GM23338 (cell line): ENCODE measurements at regions not wholly inside any gene's neighbourhood (a gene's known extent, or its start where the extent isn't known, plus 50 kb on each side); places are given as distances from the start of the nearest gene placed in this dataset.

Source experiments
- ATAC-seq: fragments of 200-7000 bp; cut with Tn5 transposase; 3 replicates; pipeline ENCODE4 v1.9.1; 2020
- DNase-seq: peaks from one replicate; pipeline ENCODE4 v3.0.0-alpha.2; 2015; ENCODE audit warnings: low spot score
- H2AFZ ChIP-seq: fragments of 200-600 bp; sonication (generic); 2 replicates; pipeline ENCODE4 v1.8.0; 2016; ENCODE audit warnings: antibody characterized with exemption, mild to moderate bottlenecking, moderate library complexity
- H3F3A ChIP-seq: fragments of 200-600 bp; sonication (generic); replicated peaks from 2 replicates; pipeline ENCODE4 v1.8.0; 2017; ENCODE audit warnings: antibody characterized with exemption, mixed run types, low read depth
- H3K27ac ChIP-seq: fragments of 200-600 bp; sonication (generic); 2 replicates; pipeline ENCODE4 v1.6.1; 2016; ENCODE audit warnings: low read depth
- H3K27me3 ChIP-seq: fragments of 200-600 bp; sonication (generic); 2 replicates; pipeline ENCODE4 v1.8.0; 2016; ENCODE audit warnings: mild to moderate bottlenecking, mixed run types, moderate library complexity; ENCODE audit not compliant: insufficient read depth
- H3K36me3 ChIP-seq: fragments of 200-600 bp; sonication (generic); 2 replicates; pipeline ENCODE4 v1.8.0; 2016; ENCODE audit warnings: mild to moderate bottlenecking; ENCODE audit not compliant: insufficient read depth
- H3K4me1 ChIP-seq: fragments of 200-600 bp; sonication (generic); 2 replicates; pipeline ENCODE4 v1.8.0; 2016; ENCODE audit warnings: mild to moderate bottlenecking, moderate library complexity; ENCODE audit not compliant: insufficient read depth
- H3K4me2 ChIP-seq: fragments of 200-600 bp; sonication (generic); 2 replicates; pipeline ENCODE4 v1.7.1; 2017; ENCODE audit warnings: mixed run types
- H3K4me3 ChIP-seq: fragments of 200-600 bp; sonication (generic); 2 replicates; pipeline ENCODE4 v1.6.1; 2016; ENCODE audit warnings: mixed run types
- H3K79me2 ChIP-seq: fragments of 200-600 bp; sonication (generic); replicated peaks from 2 replicates; pipeline ENCODE4 v1.8.0; 2017; ENCODE audit warnings: mild to moderate bottlenecking; ENCODE audit not compliant: insufficient read depth
- H3K9me2 ChIP-seq: fragments of 200-600 bp; sonication (generic); 2 replicates; pipeline ENCODE4 v1.8.0; 2017; ENCODE audit not compliant: insufficient read depth
- H4K20me1 ChIP-seq: fragments of 200-600 bp; sonication (generic); replicated peaks from 2 replicates; pipeline ENCODE4 v1.8.0; 2017; ENCODE audit warnings: mild to moderate bottlenecking; ENCODE audit not compliant: insufficient read depth
- H3K27ac Mint-ChIP-seq: 2 replicates; pipeline ENCODE4 v1.8.0; 2020; ENCODE audit warnings: inconsistent platforms, mild to moderate bottlenecking, moderate library complexity, mixed read lengths
- H3K27me3 Mint-ChIP-seq: 3 replicates; pipeline ENCODE4 v1.8.0; 2022; ENCODE audit warnings: low read depth, mild to moderate bottlenecking, moderate library complexity, mixed read lengths, inconsistent platforms; ENCODE audit not compliant: insufficient read depth, poor library complexity
- H3K36me3 Mint-ChIP-seq: 3 replicates; pipeline ENCODE4 v1.8.0; 2021; ENCODE audit warnings: low read depth, mild to moderate bottlenecking, inconsistent platforms, moderate library complexity, mixed read lengths
- H3K4me1 Mint-ChIP-seq: 3 replicates; pipeline ENCODE4 v1.8.0; 2020; ENCODE audit warnings: mild to moderate bottlenecking, inconsistent platforms, mixed read lengths
- H3K4me3 Mint-ChIP-seq: 3 replicates; pipeline ENCODE4 v1.8.0; 2021; ENCODE audit warnings: moderate library complexity, mild to moderate bottlenecking, inconsistent platforms, mixed read lengths
- H3K9me3 Mint-ChIP-seq: 3 replicates; pipeline ENCODE4 v1.8.0; 2020; ENCODE audit warnings: moderate library complexity, mild to moderate bottlenecking, inconsistent platforms, mixed read lengths
- CREB1 ChIP-seq: fragments of 250-450 bp; sonication (Bioruptor Pico); IDR thresholded peaks from 2 replicates; pipeline ENCODE4 v1.5.0; 2020; ENCODE audit warnings: low read depth, mild to moderate bottlenecking, moderate library complexity
- ETS1 ChIP-seq: IDR thresholded peaks from 2 replicates; pipeline ENCODE4 v1.6.1; 2016; ENCODE audit warnings: antibody characterized with exemption
- EZH2 ChIP-seq: fragments of 200-600 bp; sonication (generic); IDR thresholded peaks from one replicate; pipeline ENCODE4 v1.8.0; 2017; ENCODE audit warnings: antibody characterized with exemption, mild to moderate bottlenecking, low read depth; ENCODE audit not compliant: unreplicated experiment
- JUNB ChIP-seq: IDR thresholded peaks from one replicate; pipeline ENCODE4 v1.6.1; 2016; ENCODE audit warnings: antibody characterized with exemption; ENCODE audit not compliant: unreplicated experiment
- NANOG ChIP-seq: IDR thresholded peaks from 2 replicates; pipeline ENCODE4 v1.6.1; 2016; ENCODE audit warnings: antibody characterized with exemption, borderline replicate concordance
- POLR2AphosphoS5 ChIP-seq: IDR thresholded peaks from 2 replicates; pipeline ENCODE4 v1.6.1; 2016; ENCODE audit warnings: antibody characterized with exemption, low read depth
- STAT1 ChIP-seq: IDR thresholded peaks from one replicate; pipeline ENCODE4 v1.6.1; 2016; ENCODE audit warnings: antibody characterized with exemption; ENCODE audit not compliant: unreplicated experiment
- ZNF114 ChIP-seq: fragments of 250-450 bp; sonication (Bioruptor Pico); IDR thresholded peaks from 2 replicates; pipeline ENCODE4 v1.5.0; 2020; ENCODE audit warnings: mild to moderate bottlenecking, moderate library complexity
- ZNF331 ChIP-seq: fragments of 250-450 bp; sonication (Bioruptor Pico); IDR thresholded peaks from 2 replicates; pipeline ENCODE4 v1.5.0; 2020; ENCODE audit warnings: low read depth, mild to moderate bottlenecking, moderate library complexity
- TF ChIP-seq, protein P1 (sequence below), 2 experiments: fragments of 200-600 bp in 1 of 2; sonication (generic) in 1 of 2; conservative IDR thresholded peaks; 2 replicates each; pipeline versions ENCODE4 v1.5.1 to v1.6.1; 2016 to 2017; ENCODE audit warnings: antibody characterized with exemption in 2 of 2, low read depth in 2 of 2, mild to moderate bottlenecking in 2 of 2, moderate library complexity in 1 of 2
- TF ChIP-seq, protein P2 (sequence below): IDR thresholded peaks from one replicate; pipeline ENCODE4 v1.6.1; 2018; ENCODE audit warnings: antibody characterized with exemption; ENCODE audit not compliant: unreplicated experiment

DNA sequence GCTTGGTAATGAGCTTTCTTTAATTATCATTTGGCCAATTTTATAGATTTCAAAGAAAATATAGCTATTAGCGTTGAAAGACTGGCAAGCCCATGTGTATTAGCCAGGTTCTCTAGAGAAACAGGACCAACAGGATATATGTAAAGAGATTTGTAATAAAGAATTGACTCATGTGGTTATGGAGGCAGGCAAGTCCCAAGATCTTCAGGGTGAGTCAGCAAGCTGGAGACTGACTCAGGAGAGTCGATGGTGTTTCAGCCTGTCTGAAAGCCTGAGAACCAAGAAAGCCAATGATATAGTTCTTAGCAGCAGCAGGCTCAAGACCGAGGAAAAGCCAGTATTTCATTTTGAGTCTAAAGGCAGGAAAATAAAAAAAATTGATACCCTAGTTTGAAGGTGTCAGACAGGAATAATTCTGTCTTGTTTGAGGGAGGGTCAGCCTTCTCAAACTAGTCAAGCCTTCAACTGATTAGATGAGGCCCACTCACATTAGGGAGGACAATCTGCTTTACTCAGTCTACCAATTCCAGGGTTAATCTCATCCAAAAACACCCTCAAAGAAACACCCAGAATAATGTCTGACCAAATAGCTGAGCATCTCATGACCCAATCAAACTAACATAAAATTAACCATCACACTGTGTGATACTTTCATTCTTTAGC lies 78.3 kb upstream of the CRIM1 start (continued):
- TF ChIP-seq EZH2 = no peak
- TF ChIP-seq POLR2AphosphoS5 = no peak
- no peak for TF ChIP-seq ETS1
- no peak for TF ChIP-seq CREB1

DNA sequence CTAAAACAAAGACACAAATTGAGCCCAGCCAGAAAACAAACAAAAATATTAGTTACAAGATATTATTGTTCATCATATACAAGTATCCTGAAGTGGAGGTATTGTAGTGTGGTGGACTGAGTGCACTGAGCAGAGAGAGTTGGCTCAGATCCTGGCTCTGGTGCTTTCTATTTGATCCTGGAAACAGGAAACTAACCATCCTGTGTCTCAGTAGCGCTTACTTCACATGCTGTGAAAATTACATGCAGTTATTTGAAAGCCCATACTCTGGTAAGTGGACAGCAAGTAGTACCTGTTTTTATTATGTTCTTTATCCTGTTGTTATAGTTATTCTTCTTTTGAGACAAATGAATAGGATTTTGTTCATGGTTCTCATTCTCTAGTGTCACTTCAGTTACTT lies 84.3 kb upstream of the CRIM1 start:
- Histone ChIP-seq H3K36me3 (no peaks in the 10 kb centered on the region), H4K20me1 (no peaks in the 10 kb centered on the region), H3K4me2 (peak overlapping the region; percentile 25), H2AFZ (no peak overlapping the region), H3K27ac (peak overlapping the region; percentile 46), H3K9me2 (no peaks in the 10 kb centered on the region), H3K4me1 (peaks cover 30% of the 10 kb centered on the region), H3F3A (no peaks in the 10 kb centered on the region), H3K27me3 (no peaks in the 10 kb centered on the region), H3K4me3 (peak overlapping the region; percentile 0; the same call in 1 of the 2 replicates), H3K79me2 (no peaks in the 10 kb centered on the region)
- Mint-ChIP-seq H3K36me3 (peaks cover 38% of the 10 kb centered on the region; the same call in 2 of the 3 replicates), H3K4me1 (peaks cover 39% of the 10 kb centered on the region), H3K4me3 (peak overlapping the region; percentile 33; the same call in 1 of the 3 replicates), H3K9me3 (peaks cover 16% of the 10 kb centered on the region), H3K27ac (peak overlapping the region; percentile 80), H3K27me3 (peaks cover 6% of the 10 kb centered on the region)
- peak; percentile 59 for ATAC-seq
- peak; percentile 33 for DNase-seq
- TF ChIP-seq JUNB = no peak
- no peak for TF ChIP-seq EZH2
- TF ChIP-seq NANOG = no peak
- TF ChIP-seq, protein P1, sequence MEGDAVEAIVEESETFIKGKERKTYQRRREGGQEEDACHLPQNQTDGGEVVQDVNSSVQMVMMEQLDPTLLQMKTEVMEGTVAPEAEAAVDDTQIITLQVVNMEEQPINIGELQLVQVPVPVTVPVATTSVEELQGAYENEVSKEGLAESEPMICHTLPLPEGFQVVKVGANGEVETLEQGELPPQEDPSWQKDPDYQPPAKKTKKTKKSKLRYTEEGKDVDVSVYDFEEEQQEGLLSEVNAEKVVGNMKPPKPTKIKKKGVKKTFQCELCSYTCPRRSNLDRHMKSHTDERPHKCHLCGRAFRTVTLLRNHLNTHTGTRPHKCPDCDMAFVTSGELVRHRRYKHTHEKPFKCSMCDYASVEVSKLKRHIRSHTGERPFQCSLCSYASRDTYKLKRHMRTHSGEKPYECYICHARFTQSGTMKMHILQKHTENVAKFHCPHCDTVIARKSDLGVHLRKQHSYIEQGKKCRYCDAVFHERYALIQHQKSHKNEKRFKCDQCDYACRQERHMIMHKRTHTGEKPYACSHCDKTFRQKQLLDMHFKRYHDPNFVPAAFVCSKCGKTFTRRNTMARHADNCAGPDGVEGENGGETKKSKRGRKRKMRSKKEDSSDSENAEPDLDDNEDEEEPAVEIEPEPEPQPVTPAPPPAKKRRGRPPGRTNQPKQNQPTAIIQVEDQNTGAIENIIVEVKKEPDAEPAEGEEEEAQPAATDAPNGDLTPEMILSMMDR (conservative IDR thresholded peaks at IDR 0.05; ENCODE audit: low read depth in 2 of 2) = no peak
- TF ChIP-seq ETS1 = no peak
- TF ChIP-seq, protein P2, sequence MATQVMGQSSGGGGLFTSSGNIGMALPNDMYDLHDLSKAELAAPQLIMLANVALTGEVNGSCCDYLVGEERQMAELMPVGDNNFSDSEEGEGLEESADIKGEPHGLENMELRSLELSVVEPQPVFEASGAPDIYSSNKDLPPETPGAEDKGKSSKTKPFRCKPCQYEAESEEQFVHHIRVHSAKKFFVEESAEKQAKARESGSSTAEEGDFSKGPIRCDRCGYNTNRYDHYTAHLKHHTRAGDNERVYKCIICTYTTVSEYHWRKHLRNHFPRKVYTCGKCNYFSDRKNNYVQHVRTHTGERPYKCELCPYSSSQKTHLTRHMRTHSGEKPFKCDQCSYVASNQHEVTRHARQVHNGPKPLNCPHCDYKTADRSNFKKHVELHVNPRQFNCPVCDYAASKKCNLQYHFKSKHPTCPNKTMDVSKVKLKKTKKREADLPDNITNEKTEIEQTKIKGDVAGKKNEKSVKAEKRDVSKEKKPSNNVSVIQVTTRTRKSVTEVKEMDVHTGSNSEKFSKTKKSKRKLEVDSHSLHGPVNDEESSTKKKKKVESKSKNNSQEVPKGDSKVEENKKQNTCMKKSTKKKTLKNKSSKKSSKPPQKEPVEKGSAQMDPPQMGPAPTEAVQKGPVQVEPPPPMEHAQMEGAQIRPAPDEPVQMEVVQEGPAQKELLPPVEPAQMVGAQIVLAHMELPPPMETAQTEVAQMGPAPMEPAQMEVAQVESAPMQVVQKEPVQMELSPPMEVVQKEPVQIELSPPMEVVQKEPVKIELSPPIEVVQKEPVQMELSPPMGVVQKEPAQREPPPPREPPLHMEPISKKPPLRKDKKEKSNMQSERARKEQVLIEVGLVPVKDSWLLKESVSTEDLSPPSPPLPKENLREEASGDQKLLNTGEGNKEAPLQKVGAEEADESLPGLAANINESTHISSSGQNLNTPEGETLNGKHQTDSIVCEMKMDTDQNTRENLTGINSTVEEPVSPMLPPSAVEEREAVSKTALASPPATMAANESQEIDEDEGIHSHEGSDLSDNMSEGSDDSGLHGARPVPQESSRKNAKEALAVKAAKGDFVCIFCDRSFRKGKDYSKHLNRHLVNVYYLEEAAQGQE = no peak
- no peak for TF ChIP-seq STAT1
- TF ChIP-seq ZNF114 (CRISPR knock-in tag) = no peak
- TF ChIP-seq ZNF331 = no peak
